Prostate gland (tissue), 2 donors: ENCODE measurements at regions not wholly inside any gene's neighbourhood (a gene's known extent, or its start where the extent isn't known, plus 50 kb on each side); places are given as distances from the start of the nearest gene placed in this dataset.
"Not testable (repeated sequence)": the region's sequence is repeated elsewhere in the genome, so short reads cannot be mapped to it uniquely, and the experiment has no call there.

Experiments used
- CTCF ChIP-seq, 4 experiments: fragments of 200-600 bp in 2 of 4; fragments of 450-650 bp in 2 of 4; sonication (generic) in 2 of 4; IDR thresholded peaks; 1 replicate in 3 of 4; 2 replicates in 1 of 4; pipeline ENCODE4 v1.5.1; 2016 to 2019; ENCODE audit warnings: antibody characterized with exemption in 4 of 4, mild to moderate bottlenecking in 2 of 4, moderate library complexity in 2 of 4
- POLR2A ChIP-seq: fragments of 450-650 bp; IDR thresholded peaks from one replicate; pipeline ENCODE4 v1.6.1; 2016; ENCODE audit warnings: antibody characterized with exemption, mild to moderate bottlenecking

- not testable (repeated sequence) for TF ChIP-seq CTCF (IDR thresholded peaks at IDR 0.05); POLR2A
Measured at GRCh38 chr9:61447189-61447588, 257.4 kb downstream of the SPATA31A7 start.
